Fibroblast of mammary gland (primary cell): ENCODE measurements at regions not wholly inside any gene's neighbourhood (a gene's known extent, or its start where the extent isn't known, plus 50 kb on each side); places are given as distances from the start of the nearest gene placed in this dataset.

Source experiments
- DNase-seq: peaks from one replicate; pipeline ENCODE4 v3.0.0-alpha.2; 2010; ENCODE audit warnings: low read depth
- H3K4me3 ChIP-seq: 2 replicates; pipeline ENCODE4 v1.5.1; 2011; ENCODE audit warnings: low read depth, mild to moderate bottlenecking, low read length, moderate library complexity; ENCODE audit not compliant: control insufficient read depth
- TF ChIP-seq, protein P1 (sequence below): conservative IDR thresholded peaks from 2 replicates; pipeline ENCODE4 v1.5.1; 2011; ENCODE audit warnings: low read depth, low read length, inconsistent platforms; ENCODE audit not compliant: control insufficient read depth, insufficient read depth

DNA sequence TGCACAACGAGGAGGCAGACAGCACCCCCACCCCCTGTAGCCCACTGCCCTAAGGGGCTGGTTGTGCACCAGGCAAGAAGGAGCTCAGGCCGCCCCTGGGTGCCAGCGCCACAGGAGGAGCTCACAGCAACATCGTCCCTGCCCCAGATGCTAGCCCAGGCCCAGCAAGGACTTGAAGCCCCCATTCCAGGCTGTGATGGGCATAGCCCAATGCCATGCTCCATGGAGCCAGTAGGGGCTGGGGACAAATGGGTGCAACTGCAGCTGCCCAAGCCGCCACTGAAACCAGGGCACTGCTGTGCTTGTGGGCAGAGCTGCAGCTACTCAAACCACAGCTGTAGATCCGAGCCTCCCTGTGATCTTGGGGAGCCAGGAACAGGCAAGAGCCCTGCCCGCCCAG lies 241.3 kb upstream of the GIMD1 start:
- no peak for DNase-seq
- no peak overlapping the region for H3K4me3 ChIP-seq
- TF ChIP-seq, protein P1, sequence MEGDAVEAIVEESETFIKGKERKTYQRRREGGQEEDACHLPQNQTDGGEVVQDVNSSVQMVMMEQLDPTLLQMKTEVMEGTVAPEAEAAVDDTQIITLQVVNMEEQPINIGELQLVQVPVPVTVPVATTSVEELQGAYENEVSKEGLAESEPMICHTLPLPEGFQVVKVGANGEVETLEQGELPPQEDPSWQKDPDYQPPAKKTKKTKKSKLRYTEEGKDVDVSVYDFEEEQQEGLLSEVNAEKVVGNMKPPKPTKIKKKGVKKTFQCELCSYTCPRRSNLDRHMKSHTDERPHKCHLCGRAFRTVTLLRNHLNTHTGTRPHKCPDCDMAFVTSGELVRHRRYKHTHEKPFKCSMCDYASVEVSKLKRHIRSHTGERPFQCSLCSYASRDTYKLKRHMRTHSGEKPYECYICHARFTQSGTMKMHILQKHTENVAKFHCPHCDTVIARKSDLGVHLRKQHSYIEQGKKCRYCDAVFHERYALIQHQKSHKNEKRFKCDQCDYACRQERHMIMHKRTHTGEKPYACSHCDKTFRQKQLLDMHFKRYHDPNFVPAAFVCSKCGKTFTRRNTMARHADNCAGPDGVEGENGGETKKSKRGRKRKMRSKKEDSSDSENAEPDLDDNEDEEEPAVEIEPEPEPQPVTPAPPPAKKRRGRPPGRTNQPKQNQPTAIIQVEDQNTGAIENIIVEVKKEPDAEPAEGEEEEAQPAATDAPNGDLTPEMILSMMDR, result no peak

DNA sequence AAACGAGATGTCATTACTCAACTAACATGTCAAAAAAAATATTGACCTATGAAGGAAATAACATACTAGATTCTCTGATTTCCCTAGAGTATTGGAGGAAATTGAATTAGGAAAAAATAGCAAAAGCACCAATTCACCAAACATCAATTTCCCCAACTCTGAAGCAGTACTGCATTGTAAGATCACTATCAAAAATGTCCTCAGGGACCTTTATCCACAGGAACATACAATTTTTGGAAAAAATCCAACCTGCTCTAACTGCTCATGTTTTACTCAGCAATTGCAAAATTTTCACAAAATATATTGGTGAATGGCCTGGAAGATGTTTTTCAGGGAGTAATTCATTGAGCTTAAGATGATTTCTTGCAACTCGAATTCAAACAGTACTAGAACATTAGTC lies 239.0 kb upstream of the GIMD1 start:
- TF ChIP-seq, protein P1, result no peak
- no peak for DNase-seq
- H3K4me3 ChIP-seq, result no peak overlapping the region

DNA sequence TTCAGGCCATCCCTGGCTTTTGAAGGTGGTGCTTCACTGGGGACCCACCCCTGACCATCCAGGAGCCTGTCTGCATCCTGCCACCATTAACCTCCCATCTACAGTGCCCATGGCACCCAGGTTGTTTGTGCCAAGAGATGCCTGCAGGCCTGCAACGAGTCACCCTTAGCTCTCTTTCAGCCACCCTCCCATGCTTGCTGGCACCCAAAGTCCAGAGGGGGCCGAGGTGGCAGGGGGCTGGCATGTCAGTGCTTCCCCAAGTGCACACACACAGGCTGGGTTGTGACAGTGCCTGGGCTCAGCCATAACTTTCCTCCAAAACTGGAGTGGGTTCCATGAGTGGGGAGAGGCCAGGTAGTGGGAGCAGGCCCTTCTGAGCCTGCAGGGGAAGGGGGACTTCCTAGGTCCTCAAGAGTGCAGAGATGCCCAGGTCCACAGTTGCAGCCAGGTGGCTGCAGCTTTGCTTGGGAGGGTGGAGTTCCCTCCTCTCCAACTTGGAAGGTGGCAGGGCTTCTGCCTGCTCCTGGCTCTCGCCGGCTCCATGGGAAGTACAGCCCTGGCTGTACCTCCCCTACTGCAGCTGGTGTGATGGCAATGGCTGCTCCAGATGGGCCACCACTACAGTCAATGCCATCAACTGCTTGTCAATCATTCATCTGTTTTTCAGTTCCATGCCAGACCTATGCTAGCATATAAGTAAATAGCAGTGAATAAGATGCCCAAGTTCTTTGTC lies 235.9 kb upstream of the GIMD1 start:
- TF ChIP-seq, protein P1, result no peak
- no peak for DNase-seq
- H3K4me3 ChIP-seq, result no peak overlapping the region

DNA sequence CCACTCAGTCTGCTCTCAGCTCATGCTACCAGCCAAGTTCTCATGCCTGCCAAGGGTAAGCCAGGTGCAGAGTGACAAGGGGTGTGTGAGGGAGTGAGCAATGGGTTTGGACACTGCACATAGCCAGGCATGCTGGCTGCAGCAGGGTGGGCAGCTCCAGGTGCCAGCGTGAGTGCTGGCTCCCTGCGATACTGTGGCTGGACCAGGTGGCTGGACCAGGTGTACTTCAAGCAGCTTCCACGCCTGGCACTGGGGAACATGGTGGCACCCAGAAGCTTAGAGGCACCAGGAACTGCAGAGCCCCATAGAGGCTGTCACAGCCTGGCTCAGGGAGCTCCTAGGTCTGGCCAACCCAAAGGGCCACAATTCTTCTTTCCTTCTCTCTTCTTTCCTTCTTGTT lies 234.9 kb upstream of the GIMD1 start:
- DNase-seq, result no peak
- TF ChIP-seq, protein P1, result no peak
- H3K4me3 ChIP-seq, result no peak overlapping the region

DNA sequence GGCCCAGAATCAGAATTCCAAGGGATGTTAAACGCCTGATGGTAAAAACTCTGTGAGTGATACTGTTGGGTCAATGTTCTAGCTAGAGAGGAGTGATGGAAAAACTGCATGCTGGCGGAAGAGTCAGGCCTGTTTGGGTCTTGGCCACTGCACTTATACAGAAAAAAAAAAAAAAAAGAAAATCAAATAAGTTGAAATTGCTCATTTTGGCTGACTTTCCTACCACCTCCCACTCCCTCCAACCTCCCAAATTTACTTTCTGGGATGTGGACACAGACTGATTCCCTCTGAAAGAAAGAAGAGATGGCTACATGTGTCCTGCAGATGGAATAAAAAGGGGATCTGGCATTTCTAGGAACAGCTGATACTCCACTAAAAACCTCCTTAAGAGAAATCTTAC lies 234.1 kb upstream of the GIMD1 start:
- no peak for DNase-seq
- TF ChIP-seq, protein P1, result no peak

DNA sequence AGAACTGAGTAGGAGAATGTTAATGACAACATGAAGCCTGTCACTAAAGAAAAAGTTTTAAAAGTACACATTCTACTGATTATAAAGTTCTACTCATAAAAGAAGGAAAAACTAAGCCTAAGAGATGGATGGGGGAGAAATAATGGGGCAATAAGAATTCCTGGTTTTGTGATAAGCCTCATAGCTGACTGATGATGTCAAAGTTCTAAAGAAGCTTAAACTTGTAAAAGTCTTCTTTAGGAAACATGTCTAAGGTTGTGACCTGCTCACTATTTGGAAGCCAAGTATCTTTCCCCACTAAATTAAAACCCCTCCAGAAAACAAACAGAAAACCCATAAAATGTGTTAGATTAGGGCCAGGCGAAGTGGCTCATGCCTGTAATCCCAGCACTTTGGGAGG lies 232.9 kb upstream of the GIMD1 start:
- no peak for DNase-seq
- no peak overlapping the region for H3K4me3 ChIP-seq
- TF ChIP-seq, protein P1, result no peak

More for the DNA sequence above, 234.1 kb upstream of the GIMD1 start:
- H3K4me3 ChIP-seq, result no peak overlapping the region

DNA sequence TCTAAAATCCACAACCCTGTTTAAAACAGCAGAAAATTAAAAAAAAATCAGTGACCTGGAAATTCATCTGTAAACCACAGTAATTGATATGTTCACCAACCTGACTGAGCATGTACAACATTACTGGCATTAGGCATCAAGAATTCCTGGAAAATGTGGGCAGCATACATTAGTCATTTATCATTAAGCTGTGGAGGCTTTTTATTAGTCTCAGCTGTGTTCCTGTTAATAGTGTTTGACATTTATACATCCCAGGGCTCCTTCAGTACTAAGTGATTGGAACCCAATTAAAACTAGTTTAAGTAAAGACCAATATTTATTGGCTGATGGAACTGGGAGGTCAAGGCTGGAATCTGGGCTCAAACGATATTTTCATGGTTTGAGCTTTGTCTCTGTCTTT lies 227.3 kb upstream of the GIMD1 start:
- no peak overlapping the region for H3K4me3 ChIP-seq
- DNase-seq, result peak; percentile 6
- TF ChIP-seq, protein P1, result no peak
